NT2/D1 (cell line): ENCODE measurements at regions not wholly inside any gene's neighbourhood (a gene's known extent, or its start where the extent isn't known, plus 50 kb on each side); places are given as distances from the start of the nearest gene placed in this dataset.

ENCODE experiments used
- DNase-seq: peaks from one replicate; pipeline ENCODE4 v3.0.0-alpha.2; 2011; ENCODE audit warnings: low read depth, low spot score
- H3K27me3 ChIP-seq: 2 replicates; pipeline ENCODE4 v1.6.0; 2011; ENCODE audit warnings: mild to moderate bottlenecking; ENCODE audit not compliant: insufficient read length, insufficient read depth
- H3K36me3 ChIP-seq: 2 replicates; pipeline ENCODE4 v1.6.1; 2011; ENCODE audit warnings: mild to moderate bottlenecking, low read length, mixed read lengths; ENCODE audit not compliant: insufficient read depth, insufficient read length
- H3K4me1 ChIP-seq: 2 replicates; pipeline ENCODE4 v1.5.1; 2011; ENCODE audit not compliant: insufficient read depth, insufficient read length
- H3K4me3 ChIP-seq: 2 replicates; pipeline ENCODE4 v1.5.1; 2011; ENCODE audit warnings: low read depth; ENCODE audit not compliant: insufficient read length
- H3K9ac ChIP-seq: 2 replicates; pipeline ENCODE4 v1.6.0; 2011; ENCODE audit warnings: low read depth; ENCODE audit not compliant: insufficient read length
- H3K9me3 ChIP-seq: 2 replicates; pipeline ENCODE4 v1.5.1; 2011; ENCODE audit warnings: mild to moderate bottlenecking, low read length; ENCODE audit not compliant: insufficient read depth
- SUZ12 ChIP-seq: IDR thresholded peaks from 2 replicates; pipeline ENCODE4 v1.6.1; 2011; ENCODE audit not compliant: insufficient read length, insufficient read depth; ENCODE audit errors: extremely low read depth
- YY1 ChIP-seq: IDR thresholded peaks from 2 replicates; pipeline ENCODE4 v1.6.1; 2011; ENCODE audit not compliant: insufficient read length, insufficient read depth
- ZNF274 ChIP-seq: IDR thresholded peaks from 2 replicates; pipeline ENCODE4 v1.6.1; 2011; ENCODE audit warnings: mild to moderate bottlenecking, low read depth, low read length

- no peaks in the 10 kb centered on the region for H3K27me3 ChIP-seq
- H3K36me3 ChIP-seq, result no peaks in the 10 kb centered on the region
- H3K4me3 ChIP-seq, result no peak overlapping the region
- no peak for DNase-seq
- H3K9ac ChIP-seq, result no peak overlapping the region
- no peaks in the 10 kb centered on the region for H3K9me3 ChIP-seq
- TF ChIP-seq YY1 (no peak), ZNF274 (no peak), SUZ12 (no peak)
- no peaks in the 10 kb centered on the region for H3K4me1 ChIP-seq
Measured at GRCh38 chr12:75876832-75877762, 154.5 kb downstream of the PHLDA1 start.

- TF ChIP-seq YY1 (no peak), ZNF274 (no peak), SUZ12 (no peak)
- Histone ChIP-seq H3K9ac (no peak overlapping the region), H3K9me3 (no peaks in the 10 kb centered on the region), H3K4me3 (no peak overlapping the region), H3K36me3 (no peaks in the 10 kb centered on the region), H3K27me3 (no peaks in the 10 kb centered on the region), H3K4me1 (no peaks in the 10 kb centered on the region)
- DNase-seq, result no peak
Measured at GRCh38 chr12:75874441-75874840, 157.1 kb downstream of the PHLDA1 start.

- H3K27me3 ChIP-seq, result no peaks in the 10 kb centered on the region
- no peaks in the 10 kb centered on the region for H3K4me1 ChIP-seq
- no peaks in the 10 kb centered on the region for H3K36me3 ChIP-seq
- H3K4me3 ChIP-seq, result no peak overlapping the region
- H3K9me3 ChIP-seq, result no peaks in the 10 kb centered on the region
- no peak for DNase-seq
- H3K9ac ChIP-seq, result no peak overlapping the region
- TF ChIP-seq SUZ12, result no peak
Measured at GRCh38 chr12:75872762-75873161, 158.8 kb downstream of the PHLDA1 start.

- DNase-seq, result no peak
- no peak overlapping the region for H3K4me3 ChIP-seq
Measured at GRCh38 chr12:75870878-75871277, 160.7 kb downstream of the PHLDA1 start.

GRCh38 chr12:75868501-75868900 lies 163.1 kb downstream of the PHLDA1 start:
- no peaks in the 10 kb centered on the region for H3K9me3 ChIP-seq
- H3K36me3 ChIP-seq, result no peaks in the 10 kb centered on the region
- H3K4me3 ChIP-seq, result no peak overlapping the region
- no peaks in the 10 kb centered on the region for H3K27me3 ChIP-seq
- no peak for DNase-seq
- H3K4me1 ChIP-seq, result no peaks in the 10 kb centered on the region
- no peak for TF ChIP-seq ZNF274
- TF ChIP-seq SUZ12, result no peak
- TF ChIP-seq YY1, result no peak
- H3K9ac ChIP-seq, result no peak overlapping the region

More at GRCh38 chr12:75870878-75871277, 160.7 kb downstream of the PHLDA1 start:
- no peaks in the 10 kb centered on the region for H3K27me3 ChIP-seq
- no peak overlapping the region for H3K9ac ChIP-seq
- no peaks in the 10 kb centered on the region for H3K4me1 ChIP-seq
- no peaks in the 10 kb centered on the region for H3K36me3 ChIP-seq
- no peaks in the 10 kb centered on the region for H3K9me3 ChIP-seq
- TF ChIP-seq YY1 (no peak), SUZ12 (no peak), ZNF274 (no peak)

DNA sequence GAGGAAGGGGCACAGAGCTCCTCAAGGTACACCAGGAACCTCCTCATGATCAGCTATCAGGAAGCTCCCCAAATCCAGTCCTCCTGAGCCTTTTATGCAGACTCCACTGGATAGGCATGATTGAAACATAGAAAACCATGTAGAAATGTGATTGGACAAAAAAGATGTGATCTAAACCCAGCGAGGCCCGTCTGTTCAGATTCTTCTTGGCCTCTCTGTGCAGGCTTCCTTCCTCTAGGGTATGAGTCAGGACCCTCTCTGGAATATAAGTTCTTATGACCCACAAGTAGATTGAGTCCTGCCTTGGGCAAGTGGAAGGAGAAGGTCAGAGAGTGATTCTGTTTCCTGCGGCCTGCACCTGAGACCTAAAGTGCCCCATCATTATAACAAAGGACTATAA lies 166.3 kb downstream of the PHLDA1 start:
- no peaks in the 10 kb centered on the region for H3K27me3 ChIP-seq
- no peak for DNase-seq
- no peak overlapping the region for H3K4me3 ChIP-seq
- H3K9ac ChIP-seq, result no peak overlapping the region
- no peak for TF ChIP-seq ZNF274
- no peak for TF ChIP-seq YY1
- no peak for TF ChIP-seq SUZ12
- no peaks in the 10 kb centered on the region for H3K36me3 ChIP-seq
- no peaks in the 10 kb centered on the region for H3K4me1 ChIP-seq
- H3K9me3 ChIP-seq, result no peaks in the 10 kb centered on the region

- Histone ChIP-seq H3K27me3 (no peaks in the 10 kb centered on the region), H3K9ac (no peak overlapping the region), H3K36me3 (no peaks in the 10 kb centered on the region), H3K9me3 (no peaks in the 10 kb centered on the region), H3K4me1 (no peaks in the 10 kb centered on the region), H3K4me3 (no peak overlapping the region)
- no peak for DNase-seq
- TF ChIP-seq SUZ12 (no peak), ZNF274 (no peak), YY1 (no peak)
Measured at GRCh38 chr12:75864161-75864560, 167.4 kb downstream of the PHLDA1 start.
